NB4 (cell line): ENCODE measurements at regions not wholly inside any gene's neighbourhood (a gene's known extent, or its start where the extent isn't known, plus 50 kb on each side); places are given as distances from the start of the nearest gene placed in this dataset.

Experiments used
- CTCF ChIP-seq: IDR thresholded peaks from one replicate; pipeline ENCODE4 v1.5.1; 2012; ENCODE audit warnings: low read depth, low read length
- MAX ChIP-seq: IDR thresholded peaks from 2 replicates; pipeline ENCODE4 v1.6.1; 2011; ENCODE audit warnings: low read depth, low read length
- POLR2A ChIP-seq: IDR thresholded peaks from 2 replicates; pipeline ENCODE4 v1.6.1; 2011; ENCODE audit warnings: mild to moderate bottlenecking; ENCODE audit not compliant: insufficient read length; ENCODE audit errors: extremely low read depth

- TF ChIP-seq POLR2A, result no peak
- TF ChIP-seq CTCF, result no peak
- no peak for TF ChIP-seq MAX
Observed at GRCh38 chr5:67511911-67512310, 315.3 kb upstream of the CD180 start.
